ENCODE measurements at regions not wholly inside any gene's neighbourhood (a gene's known extent, or its start where the extent isn't known, plus 50 kb on each side); places are given as distances from the start of the nearest gene placed in this dataset.
"Not testable (repeated sequence)": the region's sequence is repeated elsewhere in the genome, so short reads cannot be mapped to it uniquely, and the experiment has no call there.

- TF ChIP-seq CTCF (optimal IDR thresholded peaks at IDR 0.05 in 1 of 3, IDR thresholded peaks at IDR 0.05 in 1 of 3, conservative IDR thresholded peaks at IDR 0.05 in 1 of 3; ENCODE audit: extremely low read depth in 1 of 3, insufficient read depth in 2 of 3, low read length in 3 of 3); EZH2 (IDR thresholded peaks at IDR 0.05; ENCODE audit: low read length): not testable (repeated sequence)
Measured at GRCh38 chr12:96128292-96128691, 65.9 kb upstream of the ELK3 start.

All from keratinocyte (primary cell).